ENCODE measurements at regions not wholly inside any gene's neighbourhood (a gene's known extent, or its start where the extent isn't known, plus 50 kb on each side); places are given as distances from the start of the nearest gene placed in this dataset.
"Not testable (repeated sequence)": the region's sequence is repeated elsewhere in the genome, so short reads cannot be mapped to it uniquely, and the experiment has no call there.

GRCh38 chr9:39018107-39018506 lies 269.9 kb downstream of the CNTNAP3 start:
- H3K27ac ChIP-seq (ENCODE audit: extremely low read length, insufficient read depth, low read length); FAIRE-seq; H3K4me3 ChIP-seq (replicated peaks in 1 of 3; ENCODE audit: insufficient read depth in 1 of 3, low read depth in 2 of 3, low read length in 3 of 3); H3K79me2 ChIP-seq (ENCODE audit: insufficient read depth, low read length); H3K36me3 ChIP-seq (replicated peaks in 1 of 2; ENCODE audit: control insufficient read depth in 1 of 2, insufficient read depth in 2 of 2, low read length in 2 of 2); H3K9ac ChIP-seq (ENCODE audit: insufficient read depth, low read depth, low read length); H2AFZ ChIP-seq (ENCODE audit: low read length); in situ Hi-C loops (cut with HindIII; ENCODE audit: extremely low pct_ligation_motif_present, low pct_unique_long_range_greater_than_20kb); BruUV-seq (replicated peaks); H3K4me1 ChIP-seq (ENCODE audit: insufficient read depth, low read length); ATAC-seq; H3K27me3 ChIP-seq (ENCODE audit: control insufficient read depth in 1 of 2, insufficient read depth in 2 of 2, low read length in 2 of 2); POLR2A ChIA-PET; intact Hi-C loops (cut with micrococcal nuclease; ENCODE audit: unreplicated experiment); CTCF ChIA-PET (ENCODE audit: low intra/inter-chr PET ratio, low total read pairs); H3K9me3 ChIP-seq (ENCODE audit: low read length); H3K4me2 ChIP-seq (ENCODE audit: low read depth, low read length); H4K20me1 ChIP-seq (ENCODE audit: insufficient read depth, low read length); DNase-seq (ENCODE audit: low spot score): not testable (repeated sequence)
- 10% methylated on average over 1 of the region's 1 CpG for WGBS (ENCODE audit: low lambda C conversion rate)

- H3K9me3 ChIP-seq (ENCODE audit: low read length); H3K27ac ChIP-seq (ENCODE audit: extremely low read length, insufficient read depth, low read length); H4K20me1 ChIP-seq (ENCODE audit: insufficient read depth, low read length); H3K4me2 ChIP-seq (ENCODE audit: low read depth, low read length); in situ Hi-C loops (cut with HindIII; ENCODE audit: extremely low pct_ligation_motif_present, low pct_unique_long_range_greater_than_20kb); CTCF ChIA-PET (ENCODE audit: low intra/inter-chr PET ratio, low total read pairs); intact Hi-C loops (cut with micrococcal nuclease; ENCODE audit: unreplicated experiment); H3K4me1 ChIP-seq (ENCODE audit: insufficient read depth, low read length); ATAC-seq; BruUV-seq (replicated peaks); POLR2A ChIA-PET; H3K4me3 ChIP-seq (replicated peaks in 1 of 3; ENCODE audit: insufficient read depth in 1 of 3, low read depth in 2 of 3, low read length in 3 of 3); H2AFZ ChIP-seq (ENCODE audit: low read length); FAIRE-seq; H3K27me3 ChIP-seq (ENCODE audit: control insufficient read depth in 1 of 2, insufficient read depth in 2 of 2, low read length in 2 of 2); DNase-seq (ENCODE audit: low spot score); H3K9ac ChIP-seq (ENCODE audit: insufficient read depth, low read depth, low read length); H3K36me3 ChIP-seq (replicated peaks in 1 of 2; ENCODE audit: control insufficient read depth in 1 of 2, insufficient read depth in 2 of 2, low read length in 2 of 2); H3K79me2 ChIP-seq (ENCODE audit: insufficient read depth, low read length): not testable (repeated sequence)
- WGBS (ENCODE audit: low lambda C conversion rate), result no CpG with 5 or more reads among the region's 1 CpG
Observed at GRCh38 chr9:39015178-39015577, 272.8 kb downstream of the CNTNAP3 start.

- H4K20me1 ChIP-seq (ENCODE audit: insufficient read depth, low read length); H3K4me2 ChIP-seq (ENCODE audit: low read depth, low read length); in situ Hi-C loops (cut with HindIII; ENCODE audit: extremely low pct_ligation_motif_present, low pct_unique_long_range_greater_than_20kb); H3K4me1 ChIP-seq (ENCODE audit: insufficient read depth, low read length); FAIRE-seq; H2AFZ ChIP-seq (ENCODE audit: low read length); POLR2A ChIA-PET; H3K9me3 ChIP-seq (ENCODE audit: low read length); H3K36me3 ChIP-seq (replicated peaks in 1 of 2; ENCODE audit: control insufficient read depth in 1 of 2, insufficient read depth in 2 of 2, low read length in 2 of 2); H3K27ac ChIP-seq (ENCODE audit: extremely low read length, insufficient read depth, low read length); H3K79me2 ChIP-seq (ENCODE audit: insufficient read depth, low read length); H3K27me3 ChIP-seq (ENCODE audit: control insufficient read depth in 1 of 2, insufficient read depth in 2 of 2, low read length in 2 of 2); intact Hi-C loops (cut with micrococcal nuclease; ENCODE audit: unreplicated experiment); CTCF ChIA-PET (ENCODE audit: low intra/inter-chr PET ratio, low total read pairs); BruUV-seq (replicated peaks); H3K4me3 ChIP-seq (replicated peaks in 1 of 3; ENCODE audit: insufficient read depth in 1 of 3, low read depth in 2 of 3, low read length in 3 of 3); DNase-seq (ENCODE audit: low spot score); H3K9ac ChIP-seq (ENCODE audit: insufficient read depth, low read depth, low read length): not testable (repeated sequence)
- peak; percentile 50; the same call in 2 of the 3 replicates for ATAC-seq
Observed at GRCh38 chr9:39014805-39015123, 273.2 kb downstream of the CNTNAP3 start.

- H3K9me3 ChIP-seq (ENCODE audit: low read length); H3K9ac ChIP-seq (ENCODE audit: insufficient read depth, low read depth, low read length); DNase-seq (ENCODE audit: low spot score); in situ Hi-C loops (cut with HindIII; ENCODE audit: extremely low pct_ligation_motif_present, low pct_unique_long_range_greater_than_20kb); H3K4me3 ChIP-seq (replicated peaks in 1 of 3; ENCODE audit: insufficient read depth in 1 of 3, low read depth in 2 of 3, low read length in 3 of 3); H3K4me2 ChIP-seq (ENCODE audit: low read depth, low read length); BruUV-seq (replicated peaks); H3K27ac ChIP-seq (ENCODE audit: extremely low read length, insufficient read depth, low read length); FAIRE-seq; H3K36me3 ChIP-seq (replicated peaks in 1 of 2; ENCODE audit: control insufficient read depth in 1 of 2, insufficient read depth in 2 of 2, low read length in 2 of 2); H2AFZ ChIP-seq (ENCODE audit: low read length); H3K79me2 ChIP-seq (ENCODE audit: insufficient read depth, low read length); H3K27me3 ChIP-seq (ENCODE audit: control insufficient read depth in 1 of 2, insufficient read depth in 2 of 2, low read length in 2 of 2); CTCF ChIA-PET (ENCODE audit: low intra/inter-chr PET ratio, low total read pairs); H4K20me1 ChIP-seq (ENCODE audit: insufficient read depth, low read length); POLR2A ChIA-PET; H3K4me1 ChIP-seq (ENCODE audit: insufficient read depth, low read length); intact Hi-C loops (cut with micrococcal nuclease; ENCODE audit: unreplicated experiment): not testable (repeated sequence)
- ATAC-seq, result 0 out of 3 replicates have a peak, but pooled peaks have one; percentile 26
- 3% methylated on average over 4 of the region's 6 CpGs for WGBS (ENCODE audit: low lambda C conversion rate)
Observed at GRCh38 chr9:39014096-39014804, 273.7 kb downstream of the CNTNAP3 start.

Measured in HepG2 (cell line).